ENCODE measurements at regions not wholly inside any gene's neighbourhood (a gene's known extent, or its start where the extent isn't known, plus 50 kb on each side); places are given as distances from the start of the nearest gene placed in this dataset.

- no peak for DNase-seq
Measured at GRCh38 chr2:183214680-183215079, 90.4 kb downstream of the NUP35 start.

- no peak for DNase-seq
Measured at GRCh38 chr2:183215917-183216316, 91.7 kb downstream of the NUP35 start.

- no peak for DNase-seq
Measured at GRCh38 chr2:183219888-183220287, 95.6 kb downstream of the NUP35 start.

GRCh38 chr2:183222751-183223150, 98.5 kb downstream of the NUP35 start:
- no peak for DNase-seq

GRCh38 chr2:183224948-183225347, 100.7 kb downstream of the NUP35 start:
- no peak for DNase-seq

GRCh38 chr2:183227176-183227575, 102.9 kb downstream of the NUP35 start:
- no peak for DNase-seq

GRCh38 chr2:183229386-183229785, 105.1 kb downstream of the NUP35 start:
- no peak for DNase-seq

GRCh38 chr2:183232161-183232865, 108.1 kb downstream of the NUP35 start:
- no peak for DNase-seq

GRCh38 chr2:183242937-183243336, 118.7 kb downstream of the NUP35 start:
- peak; percentile 39 for DNase-seq

- DNase-seq, result no peak
Measured at GRCh38 chr2:183243758-183244157, 119.5 kb downstream of the NUP35 start.

- peak; percentile 48 for DNase-seq
Measured at GRCh38 chr2:183244300-183244844, 120.1 kb downstream of the NUP35 start.

- DNase-seq, result no peak
Measured at GRCh38 chr2:183248866-183249567, 124.8 kb downstream of the NUP35 start.

- DNase-seq, result no peak
Measured at GRCh38 chr2:183250061-183250460, 125.8 kb downstream of the NUP35 start.

- no peak for DNase-seq
Measured at GRCh38 chr2:183250472-183250871, 126.2 kb downstream of the NUP35 start.

- no peak for DNase-seq
Measured at GRCh38 chr2:183253441-183254130, 129.3 kb downstream of the NUP35 start.

GRCh38 chr2:183255411-183255810, 131.2 kb downstream of the NUP35 start:
- no peak for DNase-seq

- no peak for DNase-seq
Measured at GRCh38 chr2:183259921-183260320, 135.7 kb downstream of the NUP35 start.

- no peak for DNase-seq
Measured at GRCh38 chr2:183260527-183260926, 136.3 kb downstream of the NUP35 start.

- DNase-seq, result no peak
Measured at GRCh38 chr2:183264890-183265535, 140.8 kb downstream of the NUP35 start.

GRCh38 chr2:183267148-183267827, 143.0 kb downstream of the NUP35 start:
- no peak for DNase-seq

GRCh38 chr2:183269956-183270355, 145.7 kb downstream of the NUP35 start:
- no peak for DNase-seq

GRCh38 chr2:183283209-183283608, 159.0 kb downstream of the NUP35 start:
- no peak for DNase-seq

GRCh38 chr2:183284606-183285005, 160.4 kb downstream of the NUP35 start:
- DNase-seq, result no peak
